ENCODE measurements at regions not wholly inside any gene's neighbourhood (a gene's known extent, or its start where the extent isn't known, plus 50 kb on each side); places are given as distances from the start of the nearest gene placed in this dataset.

GRCh38 chr5:134463991-134464760 lies 52.5 kb upstream of the CDKN2AIPNL start:
- TF ChIP-seq CTCF (IDR thresholded peaks at IDR 0.05; ENCODE audit: insufficient read depth, low read depth, low read length) = no peak
- H3K4me3 ChIP-seq (ENCODE audit: low read depth, low read length) = no peak overlapping the region
- no peak for DNase-seq (ENCODE audit: low read depth)

- DNase-seq (ENCODE audit: low read depth) = no peak
- H3K4me3 ChIP-seq (ENCODE audit: low read depth, low read length) = no peak overlapping the region
- no peak for TF ChIP-seq CTCF (IDR thresholded peaks at IDR 0.05; ENCODE audit: insufficient read depth, low read depth, low read length)
Measured at GRCh38 chr5:134463176-134463720, 51.6 kb upstream of the CDKN2AIPNL start.

- no peak overlapping the region for H3K4me3 ChIP-seq (ENCODE audit: low read depth, low read length)
- no peak for DNase-seq (ENCODE audit: low read depth)
- no peak for TF ChIP-seq CTCF (IDR thresholded peaks at IDR 0.05; ENCODE audit: insufficient read depth, low read depth, low read length)
Measured at GRCh38 chr5:134462761-134463160, 51.1 kb upstream of the CDKN2AIPNL start.

DNA sequence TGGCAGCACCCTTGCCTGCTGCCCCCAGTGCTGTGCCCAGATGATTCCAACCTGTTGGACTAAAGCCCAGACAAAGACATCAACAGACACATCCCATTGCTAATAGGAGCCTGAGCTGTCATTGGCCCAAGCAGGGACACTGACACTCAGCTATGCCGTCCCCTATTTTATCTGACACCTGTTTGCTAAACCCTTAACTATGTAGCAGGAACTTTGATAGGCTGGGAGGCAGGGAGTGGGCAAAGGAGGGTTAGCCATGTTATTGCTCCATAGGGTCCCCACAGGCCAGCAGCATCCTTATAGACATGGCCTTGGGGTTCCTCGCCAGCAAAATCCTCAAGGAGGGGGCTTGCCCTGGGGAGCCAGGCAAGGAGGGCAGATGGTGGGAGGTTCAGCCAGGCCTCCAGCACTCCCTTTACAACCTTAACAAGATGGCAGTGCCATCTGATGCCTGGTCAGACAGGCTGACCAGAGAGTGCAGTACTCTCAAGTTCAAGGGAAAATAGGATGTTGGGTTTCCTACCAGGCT lies 50.4 kb upstream of the CDKN2AIPNL start:
- H3K4me3 ChIP-seq (ENCODE audit: low read depth, low read length) = no peak overlapping the region
- TF ChIP-seq CTCF (IDR thresholded peaks at IDR 0.05; ENCODE audit: insufficient read depth, low read depth, low read length) = no peak
- no peak for DNase-seq (ENCODE audit: low read depth)

Data from fibroblast of villous mesenchyme (primary cell).